AG09319 (cell line): ENCODE measurements at regions not wholly inside any gene's neighbourhood (a gene's known extent, or its start where the extent isn't known, plus 50 kb on each side); places are given as distances from the start of the nearest gene placed in this dataset.
"Not testable (repeated sequence)": the region's sequence is repeated elsewhere in the genome, so short reads cannot be mapped to it uniquely, and the experiment has no call there.

Source experiments
- DNase-seq: peaks from one replicate; pipeline ENCODE4 v3.0.0-alpha.2; 2010; ENCODE audit warnings: low read depth; ENCODE audit errors: extremely low read depth
- TF ChIP-seq, protein P1 (sequence below): IDR thresholded peaks from 2 replicates; pipeline ENCODE4 v1.5.1; 2011; ENCODE audit warnings: low read depth, mild to moderate bottlenecking, inconsistent platforms, low read length, moderate library complexity

DNA sequence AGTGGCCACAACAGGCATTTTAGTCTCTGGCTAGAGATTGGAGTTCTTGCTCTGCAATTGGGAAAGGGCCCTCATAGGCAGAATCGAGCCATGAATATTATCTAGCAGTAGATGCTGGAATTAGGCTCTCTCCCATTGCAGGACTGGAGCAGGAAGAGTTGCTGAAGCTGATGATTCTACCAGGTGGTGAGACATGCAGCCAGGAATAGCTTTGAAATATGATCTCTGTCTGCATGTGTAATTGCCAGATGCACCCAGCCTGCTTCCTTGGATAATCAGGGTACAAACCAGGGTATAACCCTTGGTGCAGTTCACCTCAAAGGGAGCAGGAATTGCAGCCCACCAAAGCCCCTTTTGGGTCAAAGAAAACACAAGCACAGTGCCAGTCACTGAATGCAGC is 211.4 kb upstream of the FTMT start:
- TF ChIP-seq, protein P1, sequence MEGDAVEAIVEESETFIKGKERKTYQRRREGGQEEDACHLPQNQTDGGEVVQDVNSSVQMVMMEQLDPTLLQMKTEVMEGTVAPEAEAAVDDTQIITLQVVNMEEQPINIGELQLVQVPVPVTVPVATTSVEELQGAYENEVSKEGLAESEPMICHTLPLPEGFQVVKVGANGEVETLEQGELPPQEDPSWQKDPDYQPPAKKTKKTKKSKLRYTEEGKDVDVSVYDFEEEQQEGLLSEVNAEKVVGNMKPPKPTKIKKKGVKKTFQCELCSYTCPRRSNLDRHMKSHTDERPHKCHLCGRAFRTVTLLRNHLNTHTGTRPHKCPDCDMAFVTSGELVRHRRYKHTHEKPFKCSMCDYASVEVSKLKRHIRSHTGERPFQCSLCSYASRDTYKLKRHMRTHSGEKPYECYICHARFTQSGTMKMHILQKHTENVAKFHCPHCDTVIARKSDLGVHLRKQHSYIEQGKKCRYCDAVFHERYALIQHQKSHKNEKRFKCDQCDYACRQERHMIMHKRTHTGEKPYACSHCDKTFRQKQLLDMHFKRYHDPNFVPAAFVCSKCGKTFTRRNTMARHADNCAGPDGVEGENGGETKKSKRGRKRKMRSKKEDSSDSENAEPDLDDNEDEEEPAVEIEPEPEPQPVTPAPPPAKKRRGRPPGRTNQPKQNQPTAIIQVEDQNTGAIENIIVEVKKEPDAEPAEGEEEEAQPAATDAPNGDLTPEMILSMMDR: no peak
- DNase-seq: no peak

DNA sequence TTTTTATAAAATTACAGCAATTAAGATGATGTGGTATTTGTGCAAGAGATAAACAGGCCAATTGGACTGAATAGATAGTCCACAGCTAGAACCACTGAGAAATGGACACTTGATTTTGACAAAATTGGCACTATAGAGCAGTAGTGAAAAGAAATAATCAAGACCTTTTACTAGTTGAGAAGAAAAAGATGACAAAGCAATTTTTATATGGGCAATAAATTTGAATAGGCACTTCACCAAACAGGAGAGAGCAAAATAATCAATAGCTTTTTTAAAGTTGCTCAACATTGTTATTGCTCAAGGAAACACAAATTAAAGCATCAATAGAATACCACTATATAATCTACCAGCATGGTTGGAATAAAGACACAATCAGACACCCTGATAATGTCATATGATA is 193.5 kb upstream of the FTMT start:
- TF ChIP-seq, protein P1: no peak
- no peak for DNase-seq

DNA sequence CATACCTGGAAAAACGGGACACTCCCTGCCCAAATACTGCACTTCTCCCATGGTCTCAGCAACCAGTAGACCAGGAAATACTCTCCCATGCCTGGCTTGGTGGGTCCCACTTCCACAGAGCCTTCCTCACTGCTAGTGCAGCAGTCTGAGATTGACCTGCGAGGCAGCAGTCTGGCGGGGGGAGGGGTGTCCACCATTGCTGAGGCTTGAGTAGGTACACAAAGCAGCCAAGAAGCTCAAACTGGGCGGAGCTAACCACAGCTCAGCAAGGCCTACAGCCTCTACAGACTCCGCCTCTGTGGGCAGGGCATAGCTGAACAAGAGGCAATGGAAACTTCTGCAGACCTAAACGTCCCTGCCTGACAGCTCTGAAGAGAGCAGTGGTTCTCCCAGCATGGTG is 191.5 kb upstream of the FTMT start:
- no peak for DNase-seq
- TF ChIP-seq, protein P1: no peak

DNA sequence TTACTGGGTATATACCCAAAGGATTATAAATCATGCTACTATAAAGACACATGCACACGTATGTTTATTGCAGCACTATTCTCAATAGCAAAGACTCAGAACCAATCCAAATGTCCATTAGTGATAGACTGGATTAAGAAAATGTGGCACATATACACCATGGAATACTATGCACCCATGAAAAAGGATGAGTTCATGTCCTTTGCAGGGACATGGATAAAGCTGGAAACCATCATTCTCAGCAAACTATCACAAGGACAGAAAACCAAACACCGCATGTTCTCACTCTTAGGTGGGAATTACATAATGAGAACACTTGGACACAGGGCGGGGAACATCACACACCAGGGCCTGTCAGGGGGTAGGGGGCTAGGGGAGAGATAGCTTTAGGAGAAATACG is 186.1 kb upstream of the FTMT start:
- DNase-seq: not testable (repeated sequence)

DNA sequence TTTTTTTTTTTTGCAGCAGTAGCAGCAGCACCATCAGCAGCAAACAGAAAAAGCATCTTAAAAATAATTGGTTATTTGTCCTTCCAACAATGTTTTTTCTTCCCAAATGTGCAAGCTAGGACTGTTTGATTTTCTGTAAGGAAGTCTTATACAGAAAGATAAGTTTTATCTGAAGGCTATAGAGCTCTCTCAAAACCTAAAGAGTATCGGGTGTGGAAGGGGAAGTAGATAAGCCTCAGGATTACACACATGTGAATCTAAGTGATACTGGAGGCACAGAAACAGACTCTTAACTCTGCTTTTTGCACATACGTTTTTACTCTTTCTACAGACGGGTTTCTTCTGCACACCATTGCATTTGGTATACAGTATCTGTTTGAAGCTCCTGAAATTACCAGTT is 184.4 kb upstream of the FTMT start:
- TF ChIP-seq, protein P1: no peak
- no peak for DNase-seq

DNA sequence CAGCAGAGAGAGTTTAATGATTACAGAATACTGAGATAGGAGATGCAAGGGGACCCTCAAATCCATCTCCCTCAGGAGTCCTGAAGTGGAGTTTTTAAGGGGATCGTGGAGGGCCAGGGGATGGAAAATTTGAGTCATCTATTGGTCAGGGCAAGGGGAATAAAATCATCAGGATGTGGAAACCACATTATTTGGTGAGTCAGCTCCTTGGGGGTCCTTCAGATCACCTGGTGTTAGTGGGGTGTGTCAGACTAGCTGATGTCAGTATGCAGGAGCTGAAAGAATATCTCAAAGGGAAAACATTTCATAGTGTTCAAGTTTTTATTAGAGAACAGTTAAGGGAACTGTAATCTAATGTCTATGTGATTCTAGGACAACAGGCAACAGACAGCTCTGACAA is 183.0 kb upstream of the FTMT start:
- TF ChIP-seq, protein P1: no peak
- no peak for DNase-seq

DNA sequence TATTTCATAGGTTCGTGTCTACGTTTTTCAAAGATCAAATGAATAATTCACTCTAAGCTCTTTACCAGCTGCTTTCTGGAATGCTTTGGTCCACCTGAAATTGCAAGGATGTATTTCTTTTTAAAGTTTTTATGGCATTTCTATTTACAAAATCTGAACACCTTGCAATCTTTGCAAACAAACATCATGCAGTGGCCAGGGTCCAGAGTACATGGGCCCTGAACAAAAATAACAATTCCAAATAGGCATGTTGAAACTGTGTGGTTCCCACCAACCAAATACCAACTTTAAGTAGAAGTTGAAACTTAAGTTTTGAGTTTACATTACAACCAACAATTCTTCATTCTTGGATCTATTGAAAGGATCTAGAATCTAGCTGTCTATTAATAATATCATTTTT is 180.1 kb upstream of the FTMT start:
- TF ChIP-seq, protein P1: no peak
- DNase-seq: no peak

DNA sequence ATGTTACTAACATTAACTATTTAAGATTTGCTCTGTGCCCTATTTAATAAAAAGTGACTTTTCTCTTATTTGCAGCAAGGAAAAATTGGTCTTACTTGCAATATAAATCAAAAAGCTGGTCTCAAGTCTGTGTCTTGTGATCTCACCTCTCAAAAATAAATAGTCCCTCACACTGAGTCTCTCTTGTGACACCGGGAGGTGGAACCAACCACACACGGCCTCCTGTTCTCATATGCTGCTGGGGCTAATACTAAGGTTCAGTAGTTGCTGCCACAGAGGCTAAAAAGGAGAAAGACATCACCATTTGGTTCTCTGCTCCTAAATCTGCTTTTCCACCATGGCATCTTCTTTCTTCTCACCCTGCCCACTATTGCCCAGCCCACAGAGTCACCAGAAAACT is 175.8 kb upstream of the FTMT start:
- no peak for DNase-seq

More for the DNA sequence above, 175.8 kb upstream of the FTMT start:
- TF ChIP-seq, protein P1: no peak
